IMR-90 (cell line): ENCODE measurements at regions not wholly inside any gene's neighbourhood (a gene's known extent, or its start where the extent isn't known, plus 50 kb on each side); places are given as distances from the start of the nearest gene placed in this dataset.

Experiments
- ATAC-seq: fragments of 200-7000 bp; cut with Tn5 transposase; 2 replicates; pipeline ENCODE4 v1.9.1; 2020; ENCODE audit warnings: low read depth, mild to moderate bottlenecking, moderate library complexity
- BruUV-seq: library from RNA; stranded (reverse); fragments of 400-500 nt; replicated peaks from 2 replicates; lab custom pipeline; 2021; lab: Mats Ljungman, UMichigan
- CTCF ChIA-PET: fragments of 300-600 bp; formaldehyde crosslinking; extraction: SDS; loops from one replicate; lab custom pipeline; 2021; ENCODE audit warnings: antibody characterized with exemption; lab: Yijun Ruan, JAX
- POLR2A ChIA-PET: fragments of 300-600 bp; sonication (Branson Sonifier 250); formaldehyde crosslinking; loops from one replicate; lab custom pipeline; 2022; ENCODE audit warnings: antibody characterized with exemption; ENCODE audit not compliant: unreplicated experiment; lab: Charles Lee
- DNase-seq: peaks from one replicate; pipeline ENCODE4 v3.0.0; 2013
- H2AFZ ChIP-seq: replicated peaks from 2 replicates; pipeline ENCODE3; 2013; ENCODE audit warnings: low read length, mild to moderate bottlenecking; ENCODE audit not compliant: poor library complexity
- H2AK5ac ChIP-seq: 2 replicates; pipeline ENCODE4 v1.6.1; 2013; ENCODE audit warnings: low read depth, low read length, inconsistent platforms
- H2AK9ac ChIP-seq: replicated peaks from 2 replicates; pipeline ENCODE3; 2013; ENCODE audit warnings: mild to moderate bottlenecking, low read depth, low read length, moderate library complexity; ENCODE audit not compliant: poor library complexity
- H2BK120ac ChIP-seq: 2 replicates; pipeline ENCODE4 v1.6.1; 2013; ENCODE audit warnings: low read depth, low read length, inconsistent platforms
- H2BK15ac ChIP-seq: 3 replicates; pipeline ENCODE4 v1.6.1; 2013; ENCODE audit warnings: low read depth, low read length, inconsistent platforms
- H2BK20ac ChIP-seq: 2 replicates; pipeline ENCODE4 v1.6.1; 2013; ENCODE audit warnings: low read depth, mild to moderate bottlenecking, inconsistent platforms, low read length, moderate library complexity
- H2BK5ac ChIP-seq: 2 replicates; pipeline ENCODE4 v1.6.1; 2013; ENCODE audit warnings: mild to moderate bottlenecking, low read depth, low read length, inconsistent platforms; ENCODE audit not compliant: poor library complexity, severe bottlenecking
- H3K14ac ChIP-seq: replicated peaks from 2 replicates; pipeline ENCODE4 v1.6.1; 2013; ENCODE audit warnings: low read depth, low read length, inconsistent platforms
- H3K18ac ChIP-seq: 2 replicates; pipeline ENCODE4 v1.6.1; 2013; ENCODE audit warnings: low read depth, low read length, control low read depth
- H3K23ac ChIP-seq: 2 replicates; pipeline ENCODE4 v1.6.1; 2013; ENCODE audit warnings: low read depth, low read length, inconsistent platforms
- H3K27ac ChIP-seq: 2 replicates; pipeline ENCODE4 v1.5.1; 2013; ENCODE audit warnings: mild to moderate bottlenecking, control low read depth, low read length; ENCODE audit not compliant: insufficient read depth
- H3K27me3 ChIP-seq: 2 replicates; pipeline ENCODE4 v1.6.1; 2013; ENCODE audit warnings: low read length; ENCODE audit not compliant: control insufficient read depth, insufficient read depth
- H3K36me3 ChIP-seq: 2 replicates; pipeline ENCODE4 v1.6.1; 2013; ENCODE audit warnings: low read length, mixed read lengths; ENCODE audit not compliant: control insufficient read depth, insufficient read depth
- H3K4ac ChIP-seq: 2 replicates; pipeline ENCODE4 v1.6.1; 2013; ENCODE audit warnings: low read depth, low read length, inconsistent platforms
- H3K4me1 ChIP-seq: 2 replicates; pipeline ENCODE4 v1.6.1; 2013; ENCODE audit warnings: low read length, mixed read lengths; ENCODE audit not compliant: control insufficient read depth, insufficient read depth
- H3K4me2 ChIP-seq: 2 replicates; pipeline ENCODE4 v1.6.1; 2013; ENCODE audit warnings: low read depth, mild to moderate bottlenecking, control low read depth, low read length, moderate library complexity
- H3K4me3 ChIP-seq: 2 replicates; pipeline ENCODE4 v1.5.1; 2013; ENCODE audit warnings: low read depth, mild to moderate bottlenecking, control low read depth, low read length, moderate library complexity; ENCODE audit not compliant: insufficient read depth
- H3K56ac ChIP-seq: 2 replicates; pipeline ENCODE4 v1.6.1; 2013; ENCODE audit warnings: low read length, inconsistent platforms; ENCODE audit not compliant: insufficient read depth; ENCODE audit errors: extremely low read depth
- H3K79me1 ChIP-seq, 2 experiments: 2 replicates each; pipeline ENCODE4 v1.6.1; 2013; ENCODE audit warnings: low read length in 2 of 2, inconsistent platforms in 1 of 2, low read depth in 1 of 2
- H3K9ac ChIP-seq: 2 replicates; pipeline ENCODE4 v1.6.1; 2013; ENCODE audit warnings: low read depth, low read length, control low read depth
- H3K9me1 ChIP-seq: 2 replicates; pipeline ENCODE4 v1.6.1; 2013; ENCODE audit warnings: low read length, inconsistent platforms; ENCODE audit not compliant: insufficient read depth
- H3K9me3 ChIP-seq: 2 replicates; pipeline ENCODE4 v1.6.1; 2013; ENCODE audit warnings: low read length; ENCODE audit not compliant: control insufficient read depth, insufficient read depth
- H4K20me1 ChIP-seq: 2 replicates; pipeline ENCODE4 v1.6.1; 2013; ENCODE audit warnings: low read length, inconsistent platforms; ENCODE audit not compliant: insufficient read depth
- H4K5ac ChIP-seq: 2 replicates; pipeline ENCODE4 v1.6.1; 2013; ENCODE audit warnings: mild to moderate bottlenecking, low read depth, low read length, control low read depth
- H4K8ac ChIP-seq, 2 experiments: 2 replicates each; pipeline ENCODE4 v1.6.1; 2013; ENCODE audit warnings: low read depth in 2 of 2, low read length in 2 of 2, control low read depth in 1 of 2, inconsistent platforms in 1 of 2
- H4K91ac ChIP-seq: 2 replicates; pipeline ENCODE4 v1.6.1; 2013; ENCODE audit warnings: low read depth, low read length, inconsistent platforms; ENCODE audit not compliant: insufficient read depth
- MAFK ChIP-seq: IDR thresholded peaks from 2 replicates; pipeline ENCODE4 v1.6.1; 2012; ENCODE audit warnings: low read depth, low read length, improper control_type of control experiment
- RAD21 ChIP-seq: IDR thresholded peaks from 2 replicates; pipeline ENCODE4 v1.6.1; 2012; ENCODE audit warnings: low read length, improper control_type of control experiment
- SMC3 ChIP-seq: fragments of 150-350 bp; IDR thresholded peaks from 2 replicates; pipeline ENCODE4 v1.6.1; 2016; ENCODE audit warnings: low read depth, mild to moderate bottlenecking, antibody characterized with exemption, low read length, moderate library complexity
- WGBS, 2 experiments: methylation state at CpG; one replicate each; pipeline versions ENCODE4 v1.1.5 to v1.1.7; 2013; ENCODE audit warnings: missing lambda C conversion rate in 2 of 2; ENCODE audit not compliant: insufficient read length in 1 of 2; ENCODE audit errors: extremely low coverage in 2 of 2; 5-methylcytosine and 5-hydroxymethylcytosine counted together
- dilution Hi-C: fragments of 300-500 bp; cut with HindIII; formaldehyde crosslinking; loops from one replicate; pipeline ENCODE4 v1.14.3; 2018; ENCODE audit warnings: low sequenced_read_pairs; ENCODE audit not compliant: unreplicated experiment
- in situ Hi-C: fragments of 300-500 bp; cut with MboI; formaldehyde crosslinking; loops from 3 replicates; pipeline ENCODE4 v1.14.3; 2019; ENCODE audit warnings: low sequenced_read_pairs, inconsistent platforms, mixed read lengths
- intact Hi-C: fragments of 100-400 bp; cut with micrococcal nuclease; formaldehyde crosslinking; loops from 2 replicates; pipeline ENCODE4 v1.10.0; 2022
- TF ChIP-seq, protein P1 (sequence below): conservative IDR thresholded peaks from 2 replicates; pipeline ENCODE4 v1.5.1; 2012; ENCODE audit warnings: mild to moderate bottlenecking, low read depth, low read length, improper control_type of control experiment

DNA sequence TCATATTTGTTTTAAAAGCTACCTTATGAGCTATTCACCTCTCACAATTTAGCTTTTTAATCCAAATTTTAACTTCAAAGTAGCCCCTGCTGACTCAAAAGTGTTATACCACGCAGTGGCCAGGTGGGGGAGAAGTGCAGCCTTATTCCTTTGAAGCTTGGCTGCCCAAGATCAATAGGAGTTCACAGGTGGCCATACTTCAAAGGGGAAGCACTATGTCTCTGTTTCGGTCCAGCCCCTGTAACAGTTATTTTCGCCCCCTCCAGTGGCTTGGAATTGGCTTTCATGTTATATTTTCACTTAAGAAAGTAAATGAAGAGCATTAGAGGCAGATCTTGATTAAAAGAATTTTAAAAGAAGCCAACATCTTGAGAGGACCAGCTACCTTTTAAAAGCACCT is 608.4 kb downstream of the EPHA7 start:
- H3K79me1 ChIP-seq: no peaks in the 10 kb centered on the region
- no peak overlapping the region for H3K4me2 ChIP-seq
- BruUV-seq: no TSS peak
- intact Hi-C loops: loop anchor here (10.0 kb wide), 1 partner anchor 614 kb away; no protein-coding TSS in a partner anchor
- no peak overlapping the region for H4K8ac ChIP-seq
- no peaks in the 10 kb centered on the region for H3K9me1 ChIP-seq
- H3K27ac ChIP-seq: no peak overlapping the region
- no peak overlapping the region for H2AK5ac ChIP-seq
- no peak overlapping the region for H3K9ac ChIP-seq
- no peaks in the 10 kb centered on the region for H4K20me1 ChIP-seq
- ATAC-seq (peak; percentile 77), DNase-seq (peak; percentile 27)
- in situ Hi-C loops: no loop called here
- POLR2A ChIA-PET: no interaction called here
- no peak overlapping the region for H4K5ac ChIP-seq
- H2BK5ac ChIP-seq: no peak overlapping the region
- H2BK20ac ChIP-seq: no peak overlapping the region
- H2BK120ac ChIP-seq: no peak overlapping the region
- no peak overlapping the region for H3K4me3 ChIP-seq
- H3K18ac ChIP-seq: no peak overlapping the region
- H3K14ac ChIP-seq: no peak overlapping the region
- dilution Hi-C loops: no loop called here
- H3K23ac ChIP-seq: no peak overlapping the region
- CTCF ChIA-PET: interaction anchor here (0.6 to 2.0 kb wide), 5 partner anchors 11 to 77 kb away, joined by 3 to 8 read pairs (median 4); no protein-coding TSS in a partner anchor
- H2BK15ac ChIP-seq: no peak overlapping the region
- H3K27me3 ChIP-seq: no peaks in the 10 kb centered on the region
- no CpG with 5 or more reads among the region's 3 CpGs for WGBS, 2 experiments
- H4K91ac ChIP-seq: no peak overlapping the region
- H3K4ac ChIP-seq: no peak overlapping the region
- TF ChIP-seq MAFK (no peak), RAD21 (0 out of 2 replicates have a peak, but pooled peaks have one; percentile 32), SMC3 (0 out of 2 replicates have a peak, but pooled peaks have one; percentile 11)
- TF ChIP-seq, protein P1, sequence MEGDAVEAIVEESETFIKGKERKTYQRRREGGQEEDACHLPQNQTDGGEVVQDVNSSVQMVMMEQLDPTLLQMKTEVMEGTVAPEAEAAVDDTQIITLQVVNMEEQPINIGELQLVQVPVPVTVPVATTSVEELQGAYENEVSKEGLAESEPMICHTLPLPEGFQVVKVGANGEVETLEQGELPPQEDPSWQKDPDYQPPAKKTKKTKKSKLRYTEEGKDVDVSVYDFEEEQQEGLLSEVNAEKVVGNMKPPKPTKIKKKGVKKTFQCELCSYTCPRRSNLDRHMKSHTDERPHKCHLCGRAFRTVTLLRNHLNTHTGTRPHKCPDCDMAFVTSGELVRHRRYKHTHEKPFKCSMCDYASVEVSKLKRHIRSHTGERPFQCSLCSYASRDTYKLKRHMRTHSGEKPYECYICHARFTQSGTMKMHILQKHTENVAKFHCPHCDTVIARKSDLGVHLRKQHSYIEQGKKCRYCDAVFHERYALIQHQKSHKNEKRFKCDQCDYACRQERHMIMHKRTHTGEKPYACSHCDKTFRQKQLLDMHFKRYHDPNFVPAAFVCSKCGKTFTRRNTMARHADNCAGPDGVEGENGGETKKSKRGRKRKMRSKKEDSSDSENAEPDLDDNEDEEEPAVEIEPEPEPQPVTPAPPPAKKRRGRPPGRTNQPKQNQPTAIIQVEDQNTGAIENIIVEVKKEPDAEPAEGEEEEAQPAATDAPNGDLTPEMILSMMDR: peak; percentile 42
- no peaks in the 10 kb centered on the region for H3K9me3 ChIP-seq
- H2AFZ ChIP-seq: no peak overlapping the region
- H2AK9ac ChIP-seq: no peak overlapping the region
- H3K56ac ChIP-seq: no peak overlapping the region
- H3K4me1 ChIP-seq: no peaks in the 10 kb centered on the region
- no peaks in the 10 kb centered on the region for H3K36me3 ChIP-seq
